ENCODE measurements at regions not wholly inside any gene's neighbourhood (a gene's known extent, or its start where the extent isn't known, plus 50 kb on each side); places are given as distances from the start of the nearest gene placed in this dataset.

GRCh38 chr2:37466533-37467222, 122.2 kb downstream of the QPCT start:
- Histone ChIP-seq H3K9me3 (no peaks in the 10 kb centered on the region), H3K4me1 (ENCODE audit: control insufficient read depth in 1 of 2, extremely low read depth in 1 of 2, insufficient read depth in 2 of 2, low read length in 2 of 2) (no peaks in the 10 kb centered on the region), H3K27ac (ENCODE audit: low read length) (no peak overlapping the region), H3K27me3 (replicated peaks in 1 of 2; ENCODE audit: control insufficient read depth in 2 of 2, extremely low read depth in 1 of 2, insufficient read depth in 2 of 2, low read length in 1 of 2) (no peaks in the 10 kb centered on the region), H3K4me3 (ENCODE audit: control insufficient read depth in 1 of 2, extremely low read depth in 1 of 2, low read length in 1 of 2) (no peak overlapping the region), H3K36me3 (ENCODE audit: control insufficient read depth in 2 of 2, extremely low read depth in 1 of 2, insufficient read depth in 1 of 2, low read length in 1 of 2) (no peaks in the 10 kb centered on the region)
- WGBS (ENCODE audit: insufficient coverage), result no CpG with 5 or more reads among the region's 1 CpG
- POLR2A ChIA-PET, result no interaction called here
- CTCF ChIA-PET, result interaction anchor here (0.5 to 0.9 kb wide), 3 partner anchors 64 to 1520 kb away, joined by 3 to 5 read pairs (median 3); no protein-coding TSS in a partner anchor
- Mint-ChIP-seq H3K4me1 (peaks cover 0 to 11% (median 3%) of the 10 kb centered on the region in 3 donors), H3K27ac (no peak overlapping the region), H3K4me3 (no peak overlapping the region), H3K27me3 (peaks cover 0 to 5% of the 10 kb centered on the region in 2 donors), H3K9me3 (no peaks in the 10 kb centered on the region), H3K36me3 (no peaks in the 10 kb centered on the region)
- DNase-seq (no peak), ATAC-seq (replicated peaks in 1 of 4) (no peak)

GRCh38 chr2:37468170-37468569, 123.7 kb downstream of the QPCT start:
- Mint-ChIP-seq H3K4me3 (no peak overlapping the region), H3K27me3 (peaks cover 0 to 5% of the 10 kb centered on the region in 2 donors), H3K9me3 (no peaks in the 10 kb centered on the region), H3K4me1 (peaks cover 0 to 9% (median 3%) of the 10 kb centered on the region in 3 donors), H3K27ac (no peak overlapping the region), H3K36me3 (no peaks in the 10 kb centered on the region)
- H3K27ac ChIP-seq (ENCODE audit: low read length), result no peak overlapping the region
- no peak for DNase-seq
- CTCF ChIA-PET, result no interaction called here
- H3K9me3 ChIP-seq, result no peaks in the 10 kb centered on the region
- WGBS (ENCODE audit: insufficient coverage), result 100% methylated on average over 2 of the region's 4 CpGs
- no peak for ATAC-seq (replicated peaks in 1 of 4)
- no peak overlapping the region for H3K4me3 ChIP-seq (ENCODE audit: control insufficient read depth in 1 of 2, extremely low read depth in 1 of 2, low read length in 1 of 2)
- no peaks in the 10 kb centered on the region for H3K36me3 ChIP-seq (ENCODE audit: control insufficient read depth in 2 of 2, extremely low read depth in 1 of 2, insufficient read depth in 1 of 2, low read length in 1 of 2)
- H3K4me1 ChIP-seq (ENCODE audit: control insufficient read depth in 1 of 2, extremely low read depth in 1 of 2, insufficient read depth in 2 of 2, low read length in 2 of 2), result no peaks in the 10 kb centered on the region
- POLR2A ChIA-PET, result no interaction called here
- no peaks in the 10 kb centered on the region for H3K27me3 ChIP-seq (replicated peaks in 1 of 2; ENCODE audit: control insufficient read depth in 2 of 2, extremely low read depth in 1 of 2, insufficient read depth in 2 of 2, low read length in 1 of 2)

- no peak overlapping the region for H3K4me3 ChIP-seq (ENCODE audit: control insufficient read depth in 1 of 2, extremely low read depth in 1 of 2, low read length in 1 of 2)
- WGBS (ENCODE audit: insufficient coverage), result no CpG with 5 or more reads among the region's 1 CpG
- POLR2A ChIA-PET, result no interaction called here
- no peaks in the 10 kb centered on the region for H3K4me1 ChIP-seq (ENCODE audit: control insufficient read depth in 1 of 2, extremely low read depth in 1 of 2, insufficient read depth in 2 of 2, low read length in 2 of 2)
- no peak overlapping the region for H3K27ac Mint-ChIP-seq
- H3K36me3 Mint-ChIP-seq, result no peaks in the 10 kb centered on the region
- DNase-seq, result no peak
- no peaks in the 10 kb centered on the region for H3K9me3 ChIP-seq
- no peaks in the 10 kb centered on the region for H3K36me3 ChIP-seq (ENCODE audit: control insufficient read depth in 2 of 2, extremely low read depth in 1 of 2, insufficient read depth in 1 of 2, low read length in 1 of 2)
- H3K27me3 Mint-ChIP-seq, result peaks cover 0 to 5% of the 10 kb centered on the region in 2 donors
- no peak overlapping the region for H3K4me3 Mint-ChIP-seq
- no peaks in the 10 kb centered on the region for H3K9me3 Mint-ChIP-seq
- H3K27me3 ChIP-seq (replicated peaks in 1 of 2; ENCODE audit: control insufficient read depth in 2 of 2, extremely low read depth in 1 of 2, insufficient read depth in 2 of 2, low read length in 1 of 2), result no peaks in the 10 kb centered on the region
- no peak for ATAC-seq (replicated peaks in 1 of 4)
- no peak overlapping the region for H3K27ac ChIP-seq (ENCODE audit: low read length)
- CTCF ChIA-PET, result no interaction called here
- peaks cover 0 to 3% (median under 1%) of the 10 kb centered on the region in 3 donors for H3K4me1 Mint-ChIP-seq
Observed at GRCh38 chr2:37469126-37469525, 124.7 kb downstream of the QPCT start.

- H3K36me3 Mint-ChIP-seq, result no peaks in the 10 kb centered on the region
- WGBS (ENCODE audit: insufficient coverage), result no CpG with 5 or more reads among the region's 1 CpG
- Histone ChIP-seq H3K36me3 (ENCODE audit: control insufficient read depth in 2 of 2, extremely low read depth in 1 of 2, insufficient read depth in 1 of 2, low read length in 1 of 2) (no peaks in the 10 kb centered on the region), H3K4me1 (ENCODE audit: control insufficient read depth in 1 of 2, extremely low read depth in 1 of 2, insufficient read depth in 2 of 2, low read length in 2 of 2) (no peaks in the 10 kb centered on the region), H3K9me3 (no peaks in the 10 kb centered on the region), H3K27ac (ENCODE audit: low read length) (no peak overlapping the region), H3K4me3 (ENCODE audit: control insufficient read depth in 1 of 2, extremely low read depth in 1 of 2, low read length in 1 of 2) (no peak overlapping the region), H3K27me3 (replicated peaks in 1 of 2; ENCODE audit: control insufficient read depth in 2 of 2, extremely low read depth in 1 of 2, insufficient read depth in 2 of 2, low read length in 1 of 2) (no peaks in the 10 kb centered on the region)
- H3K27ac Mint-ChIP-seq, result no peak overlapping the region
- CTCF ChIA-PET, result interaction anchor here in 1 of 2 donors (0.5 kb wide), 1 partner anchor 57 kb away, joined by 11 read pairs; no protein-coding TSS in a partner anchor
- H3K9me3 Mint-ChIP-seq, result no peaks in the 10 kb centered on the region
- H3K4me3 Mint-ChIP-seq, result no peak overlapping the region
- H3K27me3 Mint-ChIP-seq, result peaks cover 0 to 5% of the 10 kb centered on the region in 2 donors
- H3K4me1 Mint-ChIP-seq, result no peaks in the 10 kb centered on the region
- ATAC-seq (replicated peaks in 1 of 4), result no peak
- DNase-seq, result no peak
- POLR2A ChIA-PET, result no interaction called here
Observed at GRCh38 chr2:37471104-37471503, 126.7 kb downstream of the QPCT start.

GRCh38 chr2:37471994-37472393, 127.6 kb downstream of the QPCT start:
- Mint-ChIP-seq H3K27ac (no peak overlapping the region), H3K36me3 (no peaks in the 10 kb centered on the region), H3K27me3 (peaks cover 0 to 5% of the 10 kb centered on the region in 2 donors), H3K4me3 (no peak overlapping the region), H3K9me3 (no peaks in the 10 kb centered on the region), H3K4me1 (no peaks in the 10 kb centered on the region)
- DNase-seq (no peak), ATAC-seq (replicated peaks in 1 of 4) (no peak)
- H3K27me3 ChIP-seq (replicated peaks in 1 of 2; ENCODE audit: control insufficient read depth in 2 of 2, extremely low read depth in 1 of 2, insufficient read depth in 2 of 2, low read length in 1 of 2), result no peaks in the 10 kb centered on the region
- ChIA-PET POLR2A (no interaction called here), CTCF (interaction anchor here in 1 of 2 donors (0.6 kb wide), 1 partner anchor 58 kb away, joined by 5 read pairs; no protein-coding TSS in a partner anchor)
- no peaks in the 10 kb centered on the region for H3K36me3 ChIP-seq (ENCODE audit: control insufficient read depth in 2 of 2, extremely low read depth in 1 of 2, insufficient read depth in 1 of 2, low read length in 1 of 2)
- WGBS (ENCODE audit: insufficient coverage), result 62% methylated on average over 1 of the region's 1 CpG
- H3K9me3 ChIP-seq, result no peaks in the 10 kb centered on the region
- H3K4me1 ChIP-seq (ENCODE audit: control insufficient read depth in 1 of 2, extremely low read depth in 1 of 2, insufficient read depth in 2 of 2, low read length in 2 of 2), result no peaks in the 10 kb centered on the region
- no peak overlapping the region for H3K4me3 ChIP-seq (ENCODE audit: control insufficient read depth in 1 of 2, extremely low read depth in 1 of 2, low read length in 1 of 2)
- H3K27ac ChIP-seq (ENCODE audit: low read length), result no peak overlapping the region

- ATAC-seq (replicated peaks in 1 of 4), result no peak
- Histone ChIP-seq H3K4me1 (ENCODE audit: control insufficient read depth in 1 of 2, extremely low read depth in 1 of 2, insufficient read depth in 2 of 2, low read length in 2 of 2) (no peaks in the 10 kb centered on the region), H3K4me3 (ENCODE audit: control insufficient read depth in 1 of 2, extremely low read depth in 1 of 2, low read length in 1 of 2) (no peak overlapping the region), H3K9me3 (no peaks in the 10 kb centered on the region), H3K36me3 (ENCODE audit: control insufficient read depth in 2 of 2, extremely low read depth in 1 of 2, insufficient read depth in 1 of 2, low read length in 1 of 2) (no peaks in the 10 kb centered on the region), H3K27me3 (replicated peaks in 1 of 2; ENCODE audit: control insufficient read depth in 2 of 2, extremely low read depth in 1 of 2, insufficient read depth in 2 of 2, low read length in 1 of 2) (no peaks in the 10 kb centered on the region), H3K27ac (ENCODE audit: low read length) (no peak overlapping the region)
- DNase-seq, result no peak
- Mint-ChIP-seq H3K9me3 (no peaks in the 10 kb centered on the region), H3K4me1 (no peaks in the 10 kb centered on the region), H3K27ac (no peak overlapping the region), H3K36me3 (no peaks in the 10 kb centered on the region), H3K4me3 (no peak overlapping the region), H3K27me3 (peaks cover 0 to 3% of the 10 kb centered on the region in 2 donors)
- ChIA-PET CTCF (interaction anchor here (0.5 to 1.1 kb wide), 3 partner anchors 30 to 345 kb away, joined by 3 to 5 read pairs (median 3); no protein-coding TSS in a partner anchor), POLR2A (interaction anchor here (0.6 to 0.7 kb wide), 2 partner anchors 134 to 800 kb away, joined by 3 read pairs; no protein-coding TSS in a partner anchor)
- WGBS (ENCODE audit: insufficient coverage), result 90% methylated on average over 1 of the region's 2 CpGs
Observed at GRCh38 chr2:37472959-37473358, 128.5 kb downstream of the QPCT start.
